NCI-H526 treated with DMSO at 0.1 percent for 48 hours (cell line): ENCODE measurements at regions not wholly inside any gene's neighbourhood (a gene's known extent, or its start where the extent isn't known, plus 50 kb on each side); places are given as distances from the start of the nearest gene placed in this dataset.
"Not testable (repeated sequence)": the region's sequence is repeated elsewhere in the genome, so short reads cannot be mapped to it uniquely, and the experiment has no call there.

Source experiments
- DNase-seq: peaks from one replicate; lab custom pipeline; 2025; lab: John Stamatoyannopoulos, UW

- DNase-seq = not testable (repeated sequence)
Measured at GRCh38 chr13:22965011-22965857, 215.5 kb upstream of the SGCG start.

- DNase-seq = not testable (repeated sequence)
Measured at GRCh38 chr13:22965858-22966239, 214.9 kb upstream of the SGCG start.

GRCh38 chr13:22966753-22967152 is 214.0 kb upstream of the SGCG start:
- DNase-seq = not testable (repeated sequence)

GRCh38 chr13:22967669-22968068 is 213.1 kb upstream of the SGCG start:
- no peak for DNase-seq

GRCh38 chr13:22979952-22980351 is 200.8 kb upstream of the SGCG start:
- no peak for DNase-seq

GRCh38 chr13:22980936-22981335 is 199.8 kb upstream of the SGCG start:
- no peak for DNase-seq

- DNase-seq = peak; percentile 63
Measured at GRCh38 chr13:22993148-22993547, 187.6 kb upstream of the SGCG start.

GRCh38 chr13:23003446-23003845 is 177.3 kb upstream of the SGCG start:
- no peak for DNase-seq

GRCh38 chr13:23007426-23007825 is 173.4 kb upstream of the SGCG start:
- DNase-seq = no peak

GRCh38 chr13:23018143-23018542 is 162.6 kb upstream of the SGCG start:
- DNase-seq = no peak

GRCh38 chr13:23020246-23020843 is 160.4 kb upstream of the SGCG start:
- peak; percentile 90 for DNase-seq

- peak; percentile 44 for DNase-seq
Measured at GRCh38 chr13:23021906-23022305, 158.9 kb upstream of the SGCG start.

GRCh38 chr13:23022704-23023103 is 158.1 kb upstream of the SGCG start:
- no peak for DNase-seq

- no peak for DNase-seq
Measured at GRCh38 chr13:23025864-23026608, 154.7 kb upstream of the SGCG start.

GRCh38 chr13:23039266-23039935 is 141.4 kb upstream of the SGCG start:
- DNase-seq = no peak

- no peak for DNase-seq
Measured at GRCh38 chr13:23042181-23042580, 138.6 kb upstream of the SGCG start.

GRCh38 chr13:23044906-23045305 is 135.9 kb upstream of the SGCG start:
- no peak for DNase-seq

- DNase-seq = no peak
Measured at GRCh38 chr13:23050126-23050525, 130.7 kb upstream of the SGCG start.

GRCh38 chr13:23053711-23054110 is 127.1 kb upstream of the SGCG start:
- not testable (repeated sequence) for DNase-seq

- DNase-seq = no peak
Measured at GRCh38 chr13:23059173-23059572, 121.6 kb upstream of the SGCG start.

- DNase-seq = no peak
Measured at GRCh38 chr13:23060959-23061358, 119.8 kb upstream of the SGCG start.

- DNase-seq = no peak
Measured at GRCh38 chr13:23067129-23067528, 113.7 kb upstream of the SGCG start.
